GM18868 (cell line): ENCODE measurements at regions not wholly inside any gene's neighbourhood (a gene's known extent, or its start where the extent isn't known, plus 50 kb on each side); places are given as distances from the start of the nearest gene placed in this dataset.
"Not testable (repeated sequence)": the region's sequence is repeated elsewhere in the genome, so short reads cannot be mapped to it uniquely, and the experiment has no call there.

Experiments used
- ATAC-seq: cut with Tn5 transposase; IDR thresholded peaks from one replicate; pipeline ENCODE4 v1.9.1; 2021; ENCODE audit warnings: mild to moderate bottlenecking, moderate library complexity; ENCODE audit not compliant: unreplicated experiment

- no peak for ATAC-seq
Measured at GRCh38 chr15:20348291-20348899, 193.2 kb downstream of the GOLGA6L6 start.

GRCh38 chr15:20346082-20346805 lies 195.4 kb downstream of the GOLGA6L6 start:
- no peak for ATAC-seq

- ATAC-seq: no peak
Measured at GRCh38 chr15:20345401-20345958, 196.1 kb downstream of the GOLGA6L6 start.

GRCh38 chr15:20344601-20345400 lies 196.8 kb downstream of the GOLGA6L6 start:
- ATAC-seq: no peak

GRCh38 chr15:20343395-20344211 lies 198.0 kb downstream of the GOLGA6L6 start:
- ATAC-seq: not testable (repeated sequence)

GRCh38 chr15:20342601-20343394 lies 198.8 kb downstream of the GOLGA6L6 start:
- not testable (repeated sequence) for ATAC-seq

GRCh38 chr15:20341901-20342600 lies 199.5 kb downstream of the GOLGA6L6 start:
- no peak for ATAC-seq

- no peak for ATAC-seq
Measured at GRCh38 chr15:20340931-20341661, 200.5 kb downstream of the GOLGA6L6 start.

- ATAC-seq: no peak
Measured at GRCh38 chr15:20340331-20340811, 201.2 kb downstream of the GOLGA6L6 start.

- not testable (repeated sequence) for ATAC-seq
Measured at GRCh38 chr15:20339086-20339791, 202.4 kb downstream of the GOLGA6L6 start.

- not testable (repeated sequence) for ATAC-seq
Measured at GRCh38 chr15:20338671-20339070, 202.9 kb downstream of the GOLGA6L6 start.

GRCh38 chr15:20337238-20337637 lies 204.4 kb downstream of the GOLGA6L6 start:
- ATAC-seq: not testable (repeated sequence)

GRCh38 chr15:20334451-20334850 lies 207.1 kb downstream of the GOLGA6L6 start:
- ATAC-seq: not testable (repeated sequence)

GRCh38 chr15:20325751-20326150 lies 215.8 kb downstream of the GOLGA6L6 start:
- not testable (repeated sequence) for ATAC-seq

- ATAC-seq: not testable (repeated sequence)
Measured at GRCh38 chr15:20317132-20317531, 224.5 kb downstream of the GOLGA6L6 start.

- ATAC-seq: not testable (repeated sequence)
Measured at GRCh38 chr15:20311014-20311680, 230.5 kb downstream of the GOLGA6L6 start.

- no peak for ATAC-seq
Measured at GRCh38 chr15:20310603-20311002, 231.0 kb downstream of the GOLGA6L6 start.
